OCI-M2 (cell line): ENCODE measurements at regions not wholly inside any gene's neighbourhood (a gene's known extent, or its start where the extent isn't known, plus 50 kb on each side); places are given as distances from the start of the nearest gene placed in this dataset.

Experiments used
- DNase-seq: peaks from one replicate; lab custom pipeline; 2025; ENCODE audit not compliant: unreplicated experiment; lab: John Stamatoyannopoulos, UW

DNA sequence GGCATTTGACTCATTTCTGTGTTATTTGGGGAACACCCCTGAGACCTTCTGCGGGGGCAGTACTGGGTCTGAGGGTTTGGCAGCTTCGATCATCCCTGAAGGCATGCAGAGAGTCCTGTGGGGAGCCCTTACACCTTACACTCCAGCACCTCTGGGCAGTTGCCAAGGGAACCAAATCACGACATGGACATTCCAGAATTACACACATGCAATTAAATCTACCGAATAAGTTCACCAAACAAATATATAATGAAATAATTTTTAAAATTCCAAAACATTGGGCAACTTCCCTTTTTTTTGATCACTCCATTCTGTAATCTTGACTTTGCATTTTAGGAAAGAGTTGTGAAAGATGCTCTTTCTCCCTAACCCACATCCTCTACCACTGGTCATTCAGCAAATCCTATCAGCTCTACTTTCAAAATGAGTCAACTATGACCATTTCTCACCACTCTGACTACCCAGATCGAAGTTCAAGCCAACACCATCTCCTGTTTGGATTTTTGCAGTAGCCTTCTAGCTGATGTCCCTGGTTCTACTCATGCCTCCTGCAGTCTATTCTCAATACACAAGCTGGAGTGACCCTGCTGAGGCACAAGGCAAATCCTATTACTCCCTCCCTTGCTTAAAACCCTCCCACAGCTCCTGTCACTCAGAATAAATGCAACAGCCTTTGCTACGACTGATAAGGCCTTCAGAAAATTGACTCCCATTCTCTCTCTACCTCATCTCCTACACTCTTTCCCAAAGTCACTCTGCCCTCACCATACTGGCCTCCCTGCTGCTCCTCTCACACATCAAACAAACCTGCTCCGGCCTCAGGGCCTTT, 533.3 kb downstream of the HACE1 start:
- DNase-seq = no peak

DNA sequence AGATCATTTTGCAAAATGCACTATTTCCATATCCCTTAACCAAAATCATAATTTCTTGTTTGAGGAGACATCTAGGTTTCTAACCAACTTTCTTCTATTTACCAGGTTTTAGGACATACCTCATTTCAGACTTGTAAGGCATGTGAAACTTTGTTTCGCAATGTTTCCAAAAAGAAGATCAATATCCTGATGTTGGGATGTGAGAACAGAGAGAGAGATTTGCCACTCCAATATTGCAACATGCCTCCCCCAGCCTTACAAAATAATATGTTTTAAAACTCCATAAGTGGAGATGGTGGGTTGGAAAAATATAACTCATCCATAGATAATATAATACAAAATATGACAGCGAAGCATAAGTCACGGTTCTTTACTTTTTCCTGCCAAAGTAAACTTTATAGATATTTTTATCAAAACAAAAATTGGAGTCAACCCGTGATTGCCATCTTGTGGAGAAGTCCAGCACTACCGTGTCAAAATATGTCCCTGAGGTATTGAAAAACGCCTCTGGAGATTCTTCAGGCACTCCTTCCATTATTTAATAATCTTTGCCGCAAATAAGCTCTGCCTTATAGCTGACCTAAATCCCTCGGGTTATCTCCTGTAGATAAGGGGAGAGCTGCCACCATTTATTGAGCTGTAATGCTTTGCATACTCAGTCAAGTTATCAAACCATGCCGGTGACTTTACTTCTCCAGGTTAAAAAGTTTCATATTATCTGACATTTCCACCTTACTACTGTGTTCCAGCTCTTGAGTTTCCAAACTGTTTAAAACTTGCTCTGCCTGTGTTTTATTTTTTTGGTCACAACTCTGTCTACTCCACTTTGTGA, 534.2 kb downstream of the HACE1 start:
- no peak for DNase-seq

- no peak for DNase-seq
Measured at GRCh38 chr6:104324301-104324700, 535.4 kb downstream of the HACE1 start.

- no peak for DNase-seq
Measured at GRCh38 chr6:104322841-104323240, 536.9 kb downstream of the HACE1 start.

DNA sequence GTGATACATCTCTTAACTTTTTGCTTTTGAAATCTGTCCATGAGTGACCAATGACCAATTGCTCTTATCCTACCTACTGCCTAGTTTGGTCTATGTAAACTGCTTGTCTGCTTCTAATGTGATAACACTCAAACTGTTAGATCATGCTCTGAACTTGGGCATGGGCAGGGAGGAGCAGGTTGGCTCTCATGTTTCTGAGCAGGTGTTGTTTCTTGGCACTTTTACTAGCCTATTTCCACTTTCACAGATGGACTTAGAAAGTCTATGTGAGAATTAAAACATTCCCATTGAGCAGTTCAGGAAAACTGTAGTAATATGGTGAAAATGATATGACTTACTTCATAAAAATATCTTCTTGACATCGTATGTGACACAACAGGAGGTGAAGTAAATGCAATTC, 538.4 kb downstream of the HACE1 start:
- DNase-seq = no peak

- no peak for DNase-seq
Measured at GRCh38 chr6:104320896-104321295, 538.8 kb downstream of the HACE1 start.

- no peak for DNase-seq
Measured at GRCh38 chr6:104312851-104313250, 546.9 kb downstream of the HACE1 start.

GRCh38 chr6:104306211-104306610, 553.5 kb downstream of the HACE1 start:
- no peak for DNase-seq

DNA sequence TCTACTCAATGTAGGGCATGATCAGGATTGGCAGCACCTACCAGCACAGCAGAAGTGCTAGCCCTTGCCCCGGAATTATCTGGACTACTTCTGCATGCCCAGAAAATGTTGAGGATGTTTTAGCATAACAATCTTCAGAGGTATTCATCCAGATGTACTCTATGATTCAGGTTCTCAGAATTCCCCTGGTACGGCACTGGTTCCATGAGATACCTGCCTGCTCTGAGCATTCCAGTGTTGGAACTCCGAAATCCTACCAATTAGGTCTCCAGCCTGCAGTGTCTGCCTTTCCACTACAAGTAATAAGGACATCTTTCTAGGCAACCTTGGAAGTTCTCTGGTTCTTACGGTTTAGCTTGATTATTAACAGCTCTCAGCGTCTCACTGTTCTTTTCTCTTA, 554.5 kb downstream of the HACE1 start:
- DNase-seq = no peak

DNA sequence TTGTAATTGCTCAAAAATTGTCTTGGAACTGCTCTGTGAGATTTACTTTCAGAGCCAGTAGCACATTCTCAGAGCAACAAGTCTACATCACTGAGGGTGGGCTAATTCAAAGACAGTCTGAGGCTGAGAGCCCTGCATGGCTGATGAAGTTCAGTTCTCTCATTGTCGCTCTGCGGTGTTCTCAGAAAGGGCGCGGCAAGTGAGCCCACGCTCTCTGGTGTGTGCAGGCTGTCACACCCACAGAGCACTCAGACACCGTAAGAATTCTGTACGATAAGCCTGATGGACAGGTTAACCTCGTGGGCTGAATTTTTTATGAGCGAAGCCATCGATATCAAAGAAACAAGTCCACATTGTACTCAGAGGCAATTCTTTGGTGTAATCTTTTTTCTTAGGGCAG, 557.8 kb downstream of the HACE1 start:
- no peak for DNase-seq

GRCh38 chr6:104286641-104287040, 573.1 kb downstream of the HACE1 start:
- no peak for DNase-seq

DNA sequence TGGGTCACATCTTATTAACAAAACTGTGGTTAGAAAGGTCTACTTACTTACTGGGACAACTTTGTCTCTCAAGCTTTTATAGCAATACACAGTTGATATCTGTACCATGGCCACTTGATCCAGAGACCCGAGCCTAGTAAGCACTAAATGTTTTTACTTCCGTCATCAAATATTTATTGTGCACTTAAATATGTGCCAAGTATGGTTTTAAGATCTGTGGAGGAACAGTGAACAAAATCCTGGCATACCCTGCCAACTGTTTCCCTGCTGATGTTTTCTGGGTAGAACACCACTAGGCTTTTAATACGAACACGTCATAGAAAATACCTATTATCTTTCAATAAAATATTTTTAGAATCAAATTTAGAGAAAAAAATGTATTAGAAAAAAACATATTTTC, 574.8 kb downstream of the HACE1 start:
- no peak for DNase-seq

GRCh38 chr6:104282581-104282980, 577.1 kb downstream of the HACE1 start:
- no peak for DNase-seq

- no peak for DNase-seq
Measured at GRCh38 chr6:104281370-104281769, 578.3 kb downstream of the HACE1 start.

- DNase-seq = no peak
Measured at GRCh38 chr6:104268389-104268788, 591.3 kb downstream of the HACE1 start.

DNA sequence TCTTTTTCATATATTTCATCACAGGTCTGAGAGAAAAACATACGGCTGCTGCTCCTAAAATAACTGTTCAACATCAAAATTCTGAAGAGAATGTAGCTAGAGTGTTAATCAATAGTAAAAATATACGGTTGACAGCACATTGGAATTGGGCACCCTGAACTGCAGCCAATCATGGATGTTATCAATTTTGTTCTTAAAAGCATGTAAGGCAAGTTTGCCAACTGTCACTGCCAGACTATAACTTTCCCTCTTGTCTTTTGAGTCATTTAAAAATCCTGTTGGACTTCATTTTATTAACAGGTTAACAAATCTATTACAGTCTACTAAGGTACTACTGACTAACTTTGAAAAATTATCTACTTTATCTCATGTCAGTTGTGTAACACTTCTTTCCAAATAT, 592.8 kb downstream of the HACE1 start:
- no peak for DNase-seq

- no peak for DNase-seq
Measured at GRCh38 chr6:104256646-104257045, 603.1 kb downstream of the HACE1 start.

DNA sequence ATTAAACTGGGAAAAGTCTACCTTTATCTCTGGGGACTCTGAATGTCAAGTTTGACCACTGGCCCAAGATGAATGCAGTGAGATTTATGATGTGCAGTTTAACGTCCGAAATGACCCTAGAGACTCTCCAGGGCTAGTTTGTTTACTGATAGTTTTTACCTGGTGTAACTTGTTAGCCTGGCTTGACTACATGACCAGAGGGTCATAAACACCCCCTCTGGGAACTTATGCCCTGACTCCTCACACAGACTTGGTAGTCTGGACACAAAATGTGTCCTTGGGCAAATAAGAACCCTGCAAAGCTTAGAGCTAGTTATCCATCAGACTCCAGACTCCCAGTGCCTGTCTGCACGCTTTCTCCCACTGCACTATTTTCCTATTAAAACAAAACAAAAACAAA, 606.5 kb downstream of the HACE1 start:
- no peak for DNase-seq

DNA sequence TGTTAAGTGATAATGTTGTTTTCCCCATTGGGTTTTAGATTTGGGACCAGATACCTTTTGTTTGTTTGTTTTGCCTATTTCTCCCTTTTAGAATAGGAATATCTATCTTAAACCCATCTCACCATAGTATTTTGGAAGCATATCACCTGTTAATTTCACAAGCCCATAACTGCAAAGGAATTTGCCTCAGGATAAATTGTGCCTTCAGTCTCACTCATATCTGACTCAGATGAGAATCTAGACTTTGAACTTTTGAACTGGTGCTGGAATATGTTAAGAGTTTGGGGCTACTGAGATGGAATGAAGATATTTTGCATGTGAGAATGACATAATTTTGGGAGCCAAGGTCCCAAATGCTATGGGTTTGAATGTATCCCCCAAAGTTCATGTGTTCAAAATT, 607.4 kb downstream of the HACE1 start:
- no peak for DNase-seq

GRCh38 chr6:104251651-104252050, 608.1 kb downstream of the HACE1 start:
- DNase-seq = no peak

DNA sequence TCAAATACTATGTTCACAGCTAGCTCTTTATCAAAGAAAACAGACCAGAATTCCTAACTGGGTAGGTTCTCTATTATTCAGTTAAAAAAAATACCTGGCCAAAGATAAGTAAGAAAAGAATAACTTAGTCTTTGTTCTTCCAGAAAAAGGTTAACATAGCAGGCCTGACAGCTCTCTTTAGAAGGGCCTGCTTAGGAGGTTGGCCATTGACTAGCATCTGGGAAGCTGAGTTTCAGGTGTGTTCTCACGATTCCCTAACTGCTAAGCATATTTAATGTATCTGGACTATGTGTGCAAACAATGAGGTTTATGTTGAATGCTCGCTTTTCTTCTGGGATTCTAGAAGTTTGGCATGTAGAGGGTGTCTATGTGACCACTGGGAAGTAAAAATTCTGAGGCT, 618.9 kb downstream of the HACE1 start:
- DNase-seq = no peak

DNA sequence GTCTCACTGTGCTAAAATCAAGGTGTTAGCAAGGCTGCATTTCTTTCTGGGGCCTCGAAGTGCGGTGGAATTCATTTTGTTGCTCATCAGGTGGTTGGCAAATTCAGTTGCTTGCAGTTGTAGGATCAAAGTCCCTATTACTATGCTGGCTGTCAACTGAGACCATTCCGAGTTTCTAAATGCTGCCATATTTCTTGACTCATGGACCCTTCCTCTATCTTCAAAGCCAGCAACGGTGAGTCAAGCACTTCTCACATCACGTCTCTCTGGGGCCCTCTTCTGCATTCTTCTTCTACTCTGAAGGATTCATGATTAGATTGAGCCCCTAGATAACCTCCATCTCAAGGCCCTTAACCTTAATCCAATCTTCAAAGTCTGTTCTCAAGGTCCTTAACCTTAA, 619.7 kb downstream of the HACE1 start:
- DNase-seq = no peak
